Psoas muscle (tissue), 7 donors: ENCODE measurements at regions not wholly inside any gene's neighbourhood (a gene's known extent, or its start where the extent isn't known, plus 50 kb on each side); places are given as distances from the start of the nearest gene placed in this dataset.

Source experiments
- ATAC-seq, 4 donors: fragments of 200-7000 bp; cut with Tn5 transposase; one replicate each; pipeline ENCODE4 v1.9.1; 2020; ENCODE audit warnings: moderate library complexity in 3 of 4, mild to moderate bottlenecking in 2 of 4
- DNase-seq, 2 donors: peaks; one replicate each; pipeline ENCODE4 v3.0.0-alpha.2; 2020
- H3K27ac ChIP-seq: fragments of 200-600 bp; one replicate; pipeline ENCODE4 v1.8.0; 2022
- H3K27me3 ChIP-seq, 3 donors: fragments of 200-600 bp in 1 of 3; one replicate each; pipeline versions ENCODE4 v1.6.1 to v1.8.0; 2013 to 2022; ENCODE audit warnings: low read length in 2 of 3, mild to moderate bottlenecking in 2 of 3, moderate library complexity in 1 of 3; ENCODE audit not compliant: insufficient read depth in 3 of 3
- H3K36me3 ChIP-seq, 2 donors: fragments of 200-600 bp in 1 of 2; one replicate each; pipeline versions ENCODE4 v1.6.1 to v1.8.0; 2013 to 2022; ENCODE audit warnings: low read depth in 1 of 2, mild to moderate bottlenecking in 1 of 2, moderate library complexity in 1 of 2; ENCODE audit not compliant: insufficient read depth in 1 of 2
- H3K4me1 ChIP-seq: fragments of 200-600 bp; one replicate; pipeline ENCODE4 v1.8.0; 2022
- H3K4me3 ChIP-seq: fragments of 200-600 bp; one replicate; pipeline ENCODE4 v1.8.0; 2022; ENCODE audit warnings: mild to moderate bottlenecking
- H3K9me3 ChIP-seq: fragments of 200-600 bp; one replicate; pipeline ENCODE4 v1.8.0; 2022
- WGBS, 3 donors: extraction: QIAGEN DNeasy Blood & Tissue Kit; methylation state at CpG; one replicate each; pipeline versions ENCODE4 v1.1.6 to v1.1.7; 2013; 5-methylcytosine and 5-hydroxymethylcytosine counted together
- intact Hi-C, 2 donors: fragments of 100-400 bp; cut with DNase I; formaldehyde crosslinking; loops; one replicate each; pipeline versions ENCODE4 v1.11.0 to v1.14.2; 2022
- TF ChIP-seq, protein P1 (sequence below): fragments of 200-600 bp; IDR thresholded peaks from one replicate; pipeline ENCODE4 v1.8.0; 2022; ENCODE audit warnings: antibody characterized with exemption
- donor health status: healthy with polysubstance abuse.
- donor health status: DM: no; HTN: no; CAD: no; lungs with moderate emphysema.
- donor health status: Bipolar disorder and iron deficiency.
- donor health status: healthy.
- donor health status: DM: yes; HTN: yes; CAD: no.
- donor health status: DM: no; HTN: no; CAD: no.
- donor health status: DM: yes; HTN: yes; CAD: no.

DNA sequence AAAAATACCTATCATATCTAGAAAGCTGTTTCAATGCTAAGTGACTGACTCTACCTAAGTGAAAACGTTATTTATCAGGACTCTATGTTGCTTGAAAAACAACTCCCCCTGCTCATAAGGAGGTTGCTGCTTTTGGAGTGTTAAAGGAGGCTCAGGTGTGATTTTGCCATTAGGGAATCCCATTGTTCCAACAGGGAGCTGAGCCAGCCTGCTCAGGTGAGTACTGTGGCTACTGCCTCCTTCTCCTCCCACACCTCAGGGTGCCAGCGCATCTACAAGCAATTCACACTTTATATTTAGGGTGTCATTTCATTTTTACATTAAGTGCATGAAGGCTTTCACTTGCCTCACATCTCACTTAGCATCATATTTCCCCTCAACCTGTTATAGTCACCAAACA, 84.7 kb downstream of the SEM1 start:
- Histone ChIP-seq H3K9me3 (no peaks in the 10 kb centered on the region), H3K4me3 (no peak overlapping the region), H3K27ac (no peak overlapping the region), H3K4me1 (no peaks in the 10 kb centered on the region), H3K27me3 (no peaks in the 10 kb centered on the region), H3K36me3 (no peaks in the 10 kb centered on the region)
- WGBS, 3 donors, result 48 to 63% (median 55%) methylated on average over 2 of the region's 2 CpGs
- DNase-seq, result no peak
- TF ChIP-seq, protein P1, sequence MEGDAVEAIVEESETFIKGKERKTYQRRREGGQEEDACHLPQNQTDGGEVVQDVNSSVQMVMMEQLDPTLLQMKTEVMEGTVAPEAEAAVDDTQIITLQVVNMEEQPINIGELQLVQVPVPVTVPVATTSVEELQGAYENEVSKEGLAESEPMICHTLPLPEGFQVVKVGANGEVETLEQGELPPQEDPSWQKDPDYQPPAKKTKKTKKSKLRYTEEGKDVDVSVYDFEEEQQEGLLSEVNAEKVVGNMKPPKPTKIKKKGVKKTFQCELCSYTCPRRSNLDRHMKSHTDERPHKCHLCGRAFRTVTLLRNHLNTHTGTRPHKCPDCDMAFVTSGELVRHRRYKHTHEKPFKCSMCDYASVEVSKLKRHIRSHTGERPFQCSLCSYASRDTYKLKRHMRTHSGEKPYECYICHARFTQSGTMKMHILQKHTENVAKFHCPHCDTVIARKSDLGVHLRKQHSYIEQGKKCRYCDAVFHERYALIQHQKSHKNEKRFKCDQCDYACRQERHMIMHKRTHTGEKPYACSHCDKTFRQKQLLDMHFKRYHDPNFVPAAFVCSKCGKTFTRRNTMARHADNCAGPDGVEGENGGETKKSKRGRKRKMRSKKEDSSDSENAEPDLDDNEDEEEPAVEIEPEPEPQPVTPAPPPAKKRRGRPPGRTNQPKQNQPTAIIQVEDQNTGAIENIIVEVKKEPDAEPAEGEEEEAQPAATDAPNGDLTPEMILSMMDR, result no peak
- ATAC-seq, result no peak
- intact Hi-C loops, result no loop called here

DNA sequence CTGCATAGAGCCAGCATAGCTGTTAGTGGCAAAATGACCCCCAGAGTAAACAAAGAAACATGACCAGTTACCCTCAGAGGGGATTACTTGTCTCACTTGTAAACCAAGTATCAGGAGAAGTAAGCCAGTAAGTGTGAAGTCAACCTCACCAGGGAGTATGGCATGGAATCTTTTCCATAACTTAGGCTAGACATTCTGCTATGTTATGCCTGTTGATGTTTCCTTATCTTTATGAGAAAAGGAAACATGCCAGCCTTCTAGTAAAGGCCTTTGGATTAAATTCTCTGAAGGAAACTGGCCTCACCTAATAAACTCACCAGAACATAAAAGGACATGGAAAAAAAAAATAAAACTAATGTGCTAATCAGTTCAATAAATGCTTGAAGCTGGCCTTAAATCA, 87.7 kb downstream of the SEM1 start:
- H3K9me3 ChIP-seq, result peaks cover 3% of the 10 kb centered on the region
- H3K4me1 ChIP-seq, result no peaks in the 10 kb centered on the region
- ATAC-seq, result no peak
- no peak overlapping the region for H3K4me3 ChIP-seq
- TF ChIP-seq, protein P1, result no peak
- DNase-seq, result no peak
- H3K27ac ChIP-seq, result no peak overlapping the region
- no peaks in the 10 kb centered on the region for H3K27me3 ChIP-seq
- no peaks in the 10 kb centered on the region for H3K36me3 ChIP-seq
- intact Hi-C loops, result no loop called here

DNA sequence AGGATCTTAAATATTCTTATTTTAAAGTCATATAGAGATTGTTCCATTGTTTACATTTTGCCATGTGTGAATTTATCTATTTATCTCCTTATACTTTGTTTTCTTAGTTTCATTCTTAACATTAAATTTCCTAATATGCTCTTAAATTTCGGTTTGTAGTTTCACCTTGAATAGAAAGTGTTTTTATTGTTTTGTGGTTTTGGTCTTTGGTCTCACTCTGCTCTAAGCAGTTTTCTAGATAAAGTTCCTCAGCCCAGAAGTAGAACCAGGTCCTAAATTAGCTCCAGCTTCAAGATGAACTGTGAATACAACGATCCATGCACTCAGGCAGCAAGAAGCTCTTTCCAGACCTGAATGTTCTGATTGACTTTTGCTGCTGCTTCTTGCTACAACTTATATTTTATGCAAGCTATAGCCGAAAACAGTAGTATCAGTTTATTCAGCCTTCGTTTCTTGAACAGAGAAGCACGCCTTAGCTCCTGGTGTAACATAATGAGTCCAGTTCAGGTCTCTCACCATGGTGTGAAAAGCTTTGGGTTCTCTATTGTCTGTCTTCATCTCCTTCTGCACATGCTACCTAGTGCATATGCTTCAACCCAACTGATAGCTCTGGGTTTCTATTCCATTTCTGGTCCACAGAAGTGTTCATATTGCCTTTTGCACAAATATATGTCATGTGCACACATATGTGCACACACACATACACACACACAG, 95.3 kb downstream of the SEM1 start:
- Histone ChIP-seq H3K4me3 (no peak overlapping the region), H3K9me3 (peaks cover 8% of the 10 kb centered on the region), H3K4me1 (no peaks in the 10 kb centered on the region), H3K27me3 (no peaks in the 10 kb centered on the region), H3K36me3 (no peaks in the 10 kb centered on the region), H3K27ac (no peak overlapping the region)
- ATAC-seq (no peak), DNase-seq (no peak)
- WGBS, 3 donors, result 89 to 93% (median 90%) methylated on average over 5 of the region's 5 CpGs
- TF ChIP-seq, protein P1, result no peak
- intact Hi-C loops, result no loop called here

DNA sequence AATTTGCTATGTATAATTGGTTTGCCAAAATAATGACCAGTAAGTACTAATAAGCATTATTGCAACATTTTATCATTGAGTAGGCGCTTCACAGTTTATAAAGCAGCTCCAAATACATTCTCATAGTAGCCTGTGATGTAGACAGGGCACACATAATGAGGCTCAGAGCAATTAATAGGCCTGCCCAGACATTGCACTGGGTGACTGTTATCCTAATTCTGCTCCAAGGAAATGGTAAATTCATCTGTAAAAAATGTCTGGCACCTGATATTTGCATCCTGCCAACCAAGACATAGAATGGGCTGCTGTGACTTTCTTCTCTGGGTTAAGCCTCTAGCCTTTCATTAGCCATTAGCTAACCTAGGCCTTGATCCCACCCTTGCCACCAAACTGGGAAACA, 97.6 kb downstream of the SEM1 start:
- 86 to 97% (median 94%) methylated on average over 1 of the region's 1 CpG for WGBS, 3 donors
- no peak for ATAC-seq
- no peak for DNase-seq
- intact Hi-C loops, result no loop called here
- Histone ChIP-seq H3K4me3 (no peak overlapping the region), H3K36me3 (no peaks in the 10 kb centered on the region), H3K4me1 (no peaks in the 10 kb centered on the region), H3K27me3 (no peaks in the 10 kb centered on the region), H3K27ac (no peak overlapping the region), H3K9me3 (peaks cover 5% of the 10 kb centered on the region)
- TF ChIP-seq, protein P1, result no peak
